ENCODE measurements at regions not wholly inside any gene's neighbourhood (a gene's known extent, or its start where the extent isn't known, plus 50 kb on each side); places are given as distances from the start of the nearest gene placed in this dataset.
"Not testable (repeated sequence)": the region's sequence is repeated elsewhere in the genome, so short reads cannot be mapped to it uniquely, and the experiment has no call there.

- H3K27me3 ChIP-seq: no peaks in the 10 kb centered on the region
Measured at GRCh38 chr12:73632661-73633060, 905.0 kb upstream of the ATXN7L3B start.

DNA sequence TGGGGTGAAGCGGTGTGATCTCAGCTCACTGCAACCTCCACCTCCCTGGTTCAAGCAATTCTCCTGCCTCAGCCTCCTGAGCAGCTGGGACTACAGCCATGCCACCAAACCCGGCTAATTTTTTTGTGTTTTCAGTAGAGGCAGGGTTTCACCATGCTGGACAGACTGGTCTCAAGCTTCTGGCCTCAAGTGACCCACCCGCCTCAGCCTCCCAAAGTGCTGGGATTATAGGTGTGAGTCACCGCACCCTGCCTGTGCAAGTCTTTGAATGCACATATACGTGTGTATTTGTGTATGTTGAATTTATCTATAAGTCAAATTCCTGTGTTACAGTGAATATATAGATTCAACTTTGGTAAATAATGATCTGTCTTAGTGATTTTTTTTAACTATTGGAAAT, 898.2 kb upstream of the ATXN7L3B start:
- ATAC-seq; H3K9me3 ChIP-seq; H3K4me3 ChIP-seq; H3K4me1 ChIP-seq; intact Hi-C loops (cut with DNase I); H3K27ac ChIP-seq; H3K27me3 ChIP-seq; DNase-seq; H3K36me3 ChIP-seq: not testable (repeated sequence)

More at GRCh38 chr12:73632661-73633060, 905.0 kb upstream of the ATXN7L3B start:
- Histone ChIP-seq H3K4me1 (no peaks in the 10 kb centered on the region), H3K4me3 (no peak overlapping the region), H3K9me3 (no peaks in the 10 kb centered on the region), H3K36me3 (no peaks in the 10 kb centered on the region), H3K27ac (no peak overlapping the region)
- ATAC-seq: no peak
- intact Hi-C loops (cut with DNase I): no loop called here
- no peak for DNase-seq
- TF ChIP-seq, protein P1, sequence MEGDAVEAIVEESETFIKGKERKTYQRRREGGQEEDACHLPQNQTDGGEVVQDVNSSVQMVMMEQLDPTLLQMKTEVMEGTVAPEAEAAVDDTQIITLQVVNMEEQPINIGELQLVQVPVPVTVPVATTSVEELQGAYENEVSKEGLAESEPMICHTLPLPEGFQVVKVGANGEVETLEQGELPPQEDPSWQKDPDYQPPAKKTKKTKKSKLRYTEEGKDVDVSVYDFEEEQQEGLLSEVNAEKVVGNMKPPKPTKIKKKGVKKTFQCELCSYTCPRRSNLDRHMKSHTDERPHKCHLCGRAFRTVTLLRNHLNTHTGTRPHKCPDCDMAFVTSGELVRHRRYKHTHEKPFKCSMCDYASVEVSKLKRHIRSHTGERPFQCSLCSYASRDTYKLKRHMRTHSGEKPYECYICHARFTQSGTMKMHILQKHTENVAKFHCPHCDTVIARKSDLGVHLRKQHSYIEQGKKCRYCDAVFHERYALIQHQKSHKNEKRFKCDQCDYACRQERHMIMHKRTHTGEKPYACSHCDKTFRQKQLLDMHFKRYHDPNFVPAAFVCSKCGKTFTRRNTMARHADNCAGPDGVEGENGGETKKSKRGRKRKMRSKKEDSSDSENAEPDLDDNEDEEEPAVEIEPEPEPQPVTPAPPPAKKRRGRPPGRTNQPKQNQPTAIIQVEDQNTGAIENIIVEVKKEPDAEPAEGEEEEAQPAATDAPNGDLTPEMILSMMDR (IDR thresholded peaks at IDR 0.05): no peak

DNA sequence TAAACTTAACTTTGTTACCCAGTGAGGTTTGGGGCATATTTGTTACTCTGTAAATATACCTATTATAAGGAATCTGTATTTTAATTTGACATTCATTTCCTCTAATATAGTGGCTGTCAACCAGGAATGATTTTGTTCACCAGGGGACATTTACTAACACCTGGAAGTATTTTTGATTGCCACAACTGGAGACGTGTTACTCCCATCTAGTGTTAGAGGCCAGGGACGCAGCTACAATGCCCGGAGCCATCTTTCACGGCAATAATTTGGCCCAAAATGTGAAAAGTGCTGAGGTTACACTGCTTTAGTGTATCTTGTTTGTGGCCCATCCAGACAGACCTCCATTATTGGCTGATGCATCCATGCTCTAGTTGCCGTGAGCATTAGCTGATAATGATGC, 881.3 kb upstream of the ATXN7L3B start:
- Histone ChIP-seq H3K27ac (no peak overlapping the region), H3K36me3 (no peaks in the 10 kb centered on the region), H3K9me3 (peaks cover 0 to 18% of the 10 kb centered on the region in 2 donors), H3K4me1 (no peaks in the 10 kb centered on the region), H3K27me3 (no peaks in the 10 kb centered on the region), H3K4me3 (no peak overlapping the region)
- DNase-seq (no peak), ATAC-seq (no peak)
- intact Hi-C loops (cut with DNase I): no loop called here
- TF ChIP-seq, protein P1 (IDR thresholded peaks at IDR 0.05): no peak

GRCh38 chr12:73659802-73660201, 877.8 kb upstream of the ATXN7L3B start:
- Histone ChIP-seq H3K4me1 (no peaks in the 10 kb centered on the region), H3K36me3 (no peaks in the 10 kb centered on the region), H3K4me3 (no peak overlapping the region), H3K27ac (no peak overlapping the region), H3K27me3 (no peaks in the 10 kb centered on the region), H3K9me3 (no peaks in the 10 kb centered on the region)
- intact Hi-C loops (cut with DNase I): no loop called here
- no peak for DNase-seq
- TF ChIP-seq, protein P1 (IDR thresholded peaks at IDR 0.05): no peak
- ATAC-seq: no peak

- Histone ChIP-seq H3K36me3 (no peaks in the 10 kb centered on the region), H3K4me1 (no peaks in the 10 kb centered on the region), H3K4me3 (no peak overlapping the region), H3K27ac (no peak overlapping the region), H3K9me3 (peaks cover 0 to 3% of the 10 kb centered on the region in 2 donors), H3K27me3 (no peaks in the 10 kb centered on the region)
- intact Hi-C loops (cut with DNase I): no loop called here
- TF ChIP-seq, protein P1 (IDR thresholded peaks at IDR 0.05): no peak
- ATAC-seq: no peak
- peak in 1 of 4 donors; percentile 75 for DNase-seq
Measured at GRCh38 chr12:73665193-73665592, 872.4 kb upstream of the ATXN7L3B start.

DNA sequence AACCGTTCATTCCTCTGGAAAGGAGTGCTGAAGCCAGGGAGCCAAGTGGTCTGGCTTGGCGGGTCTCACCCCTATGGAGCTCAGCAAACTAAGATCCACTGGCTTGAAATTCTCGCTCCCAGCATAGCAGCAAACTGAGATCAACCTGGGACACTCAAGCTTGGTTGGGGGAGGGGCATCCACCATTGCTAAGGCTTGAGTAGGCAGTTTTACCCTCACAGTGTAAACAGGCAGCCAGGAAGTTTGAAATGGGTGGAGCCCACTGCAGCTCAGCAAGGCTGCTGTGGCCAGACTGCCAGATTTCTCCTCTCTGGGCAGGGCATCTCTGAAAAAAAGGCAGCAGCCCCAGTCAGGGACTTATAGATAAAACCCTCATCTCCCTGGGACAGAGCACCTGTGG, 866.1 kb upstream of the ATXN7L3B start:
- intact Hi-C loops (cut with DNase I); H3K27me3 ChIP-seq; H3K4me3 ChIP-seq; H3K4me1 ChIP-seq; H3K27ac ChIP-seq; H3K36me3 ChIP-seq; H3K9me3 ChIP-seq: not testable (repeated sequence)
- ATAC-seq (peak; percentile 70), DNase-seq (peak in 1 of 4 donors; percentile 7)
